Stimulated activated CD4-positive, alpha-beta T cell treated with anti-CD3 and anti-CD28 coated beads, Interleukin-1b, Interleukin-23, amount 100 ng/mL, for 24 hours (primary cell): ENCODE measurements at regions not wholly inside any gene's neighbourhood (a gene's known extent, or its start where the extent isn't known, plus 50 kb on each side); places are given as distances from the start of the nearest gene placed in this dataset.
"Not testable (repeated sequence)": the region's sequence is repeated elsewhere in the genome, so short reads cannot be mapped to it uniquely, and the experiment has no call there.

ENCODE experiments used
- DNase-seq, 4 experiments: peaks; one replicate each; pipeline ENCODE4 v3.0.0-alpha.2; 2020; ENCODE audit warnings: low read depth in 4 of 4, low spot score in 1 of 4

GRCh38 chr12:125861299-125862281 is 796.4 kb downstream of the AACS start:
- no peak for DNase-seq

GRCh38 chr12:125865236-125865635 is 800.0 kb downstream of the AACS start:
- not testable (repeated sequence) for DNase-seq

DNA sequence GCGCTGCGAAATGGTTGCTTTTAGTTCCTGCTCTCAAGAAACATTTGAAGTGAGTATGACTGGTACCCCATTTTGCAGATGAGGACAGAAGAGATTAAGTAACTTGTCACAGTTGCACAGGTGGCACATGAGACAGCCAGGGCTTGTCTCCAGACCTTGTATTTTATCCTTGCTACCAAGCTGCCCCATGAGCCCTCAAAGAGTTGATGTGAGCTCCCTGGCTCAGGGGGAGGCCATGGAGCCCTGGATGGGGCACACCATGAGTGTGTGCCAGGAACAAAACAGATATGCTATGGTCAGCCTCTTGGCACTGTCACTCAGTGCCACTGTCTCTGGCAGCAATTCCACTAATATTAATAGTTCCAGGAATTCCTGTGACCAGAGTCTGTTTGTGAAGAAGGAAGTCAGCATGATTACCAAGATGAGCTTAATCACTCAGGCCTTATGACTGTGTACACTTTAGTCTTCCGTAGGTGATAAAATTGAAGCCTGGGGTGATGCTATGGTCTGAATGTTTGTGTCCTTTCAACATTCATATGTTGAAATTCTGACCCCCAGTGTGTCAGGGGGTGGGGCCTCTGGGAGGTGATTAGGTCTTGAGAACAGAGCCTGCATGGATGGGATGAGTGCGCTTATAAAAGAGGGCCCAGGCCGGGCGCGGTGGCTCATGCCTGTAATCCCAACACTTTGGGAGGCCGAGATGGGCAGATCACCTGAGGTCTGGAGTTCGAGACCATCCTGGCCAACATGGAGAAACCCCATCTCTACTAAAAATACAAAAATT is 806.8 kb downstream of the AACS start:
- no peak for DNase-seq

DNA sequence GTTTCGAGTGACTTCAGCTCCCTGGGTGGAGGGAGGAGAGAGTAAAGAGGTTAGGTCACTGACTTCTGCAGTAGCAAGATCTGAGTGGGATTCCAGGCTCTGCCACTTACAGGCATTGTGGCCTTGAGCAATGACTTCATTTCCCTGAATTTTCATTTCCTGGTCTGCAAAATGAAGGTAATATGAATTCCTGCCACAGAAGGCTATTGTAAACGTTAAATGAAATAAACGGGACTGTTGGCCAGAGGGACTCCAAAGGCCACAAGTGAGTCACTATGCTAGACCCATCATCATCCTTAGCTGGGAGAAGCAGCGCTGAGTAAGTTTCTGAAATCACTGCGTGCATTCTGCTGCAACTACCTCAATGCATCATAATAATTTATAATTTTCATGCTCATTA is 807.8 kb downstream of the AACS start:
- DNase-seq: no peak

DNA sequence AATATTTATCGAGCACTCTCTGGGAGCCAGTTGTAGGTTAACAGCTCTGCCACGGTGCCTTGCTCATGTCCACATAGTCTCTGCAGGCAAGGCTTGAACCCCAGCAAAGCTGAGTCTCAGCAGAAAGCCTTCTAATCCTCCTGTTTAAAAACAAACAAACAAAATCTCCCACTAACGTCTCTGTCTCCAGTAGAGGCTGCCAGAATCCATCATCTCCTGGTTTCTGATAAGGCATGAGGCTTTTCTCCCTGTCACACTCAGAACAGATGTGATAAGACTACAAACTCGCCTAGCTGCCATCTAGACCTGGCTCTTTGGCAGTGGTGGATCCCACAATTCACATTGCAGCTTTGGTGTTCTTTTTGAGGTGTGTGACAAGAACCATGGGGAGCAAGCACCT is 813.2 kb downstream of the AACS start:
- no peak for DNase-seq

- no peak for DNase-seq
Measured at GRCh38 chr12:125882141-125882540, 816.9 kb downstream of the AACS start.

- no peak for DNase-seq
Measured at GRCh38 chr12:125888921-125889320, 823.7 kb downstream of the AACS start.

DNA sequence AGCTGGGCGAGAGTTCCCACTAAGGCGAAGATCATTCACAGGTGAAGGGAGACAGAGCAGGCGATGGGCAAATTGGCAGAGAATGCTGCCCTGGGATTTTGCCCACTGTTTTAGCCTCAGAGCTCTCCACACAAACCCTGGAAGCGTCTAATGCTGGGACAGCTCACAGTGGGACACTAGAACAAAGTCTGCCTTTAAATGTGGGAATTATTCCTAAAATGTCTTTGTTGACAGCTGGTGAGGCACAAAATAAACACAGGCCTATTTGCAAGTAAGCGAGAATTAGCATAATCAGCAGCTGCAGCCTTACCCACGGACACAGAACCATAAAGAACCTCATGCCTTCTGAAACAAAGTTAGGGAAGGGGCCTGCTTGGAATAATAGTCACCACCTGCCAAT is 824.5 kb downstream of the AACS start:
- DNase-seq: no peak

GRCh38 chr12:125890366-125890905 is 825.2 kb downstream of the AACS start:
- DNase-seq: no peak

GRCh38 chr12:125890971-125891370 is 825.7 kb downstream of the AACS start:
- no peak for DNase-seq

DNA sequence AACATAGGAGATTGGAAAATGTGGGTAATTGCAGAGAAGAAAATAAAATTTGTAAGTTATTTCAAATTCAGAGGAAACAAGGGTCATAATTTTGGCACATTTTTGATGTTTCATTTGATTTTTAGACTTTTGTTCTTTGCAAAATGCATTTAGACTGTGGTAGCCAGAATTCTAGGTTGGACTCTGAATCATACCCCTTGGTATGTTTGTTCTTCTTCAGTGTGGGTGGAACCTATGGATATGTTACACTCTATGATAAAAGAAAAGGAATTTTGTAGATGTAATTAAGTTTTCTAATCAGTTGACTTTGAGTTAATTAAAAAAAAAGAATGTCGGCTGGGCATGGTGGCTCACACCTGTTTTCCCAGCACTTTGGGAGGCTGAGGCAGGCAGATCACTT is 827.0 kb downstream of the AACS start:
- no peak for DNase-seq

- DNase-seq: no peak
Measured at GRCh38 chr12:125902991-125903390, 837.8 kb downstream of the AACS start.

DNA sequence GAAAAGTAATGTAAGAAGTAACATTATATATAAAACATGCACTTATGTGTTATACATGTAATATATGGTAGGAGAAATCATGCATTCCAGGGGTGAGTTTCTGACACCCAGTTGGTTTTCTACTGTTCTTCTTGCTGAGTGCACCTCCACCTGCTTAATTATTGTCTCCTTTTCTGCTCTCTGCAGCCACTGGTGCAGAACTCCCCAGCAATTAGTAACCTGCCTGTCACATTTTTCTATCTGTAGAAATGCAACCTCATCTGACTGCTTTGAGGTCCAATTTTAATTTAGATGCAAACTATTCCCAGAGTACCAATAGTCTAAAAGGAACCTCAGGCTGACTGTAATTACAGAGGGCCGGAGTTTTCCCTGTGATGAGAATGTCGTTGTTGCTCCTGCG is 842.1 kb downstream of the AACS start:
- DNase-seq: no peak

DNA sequence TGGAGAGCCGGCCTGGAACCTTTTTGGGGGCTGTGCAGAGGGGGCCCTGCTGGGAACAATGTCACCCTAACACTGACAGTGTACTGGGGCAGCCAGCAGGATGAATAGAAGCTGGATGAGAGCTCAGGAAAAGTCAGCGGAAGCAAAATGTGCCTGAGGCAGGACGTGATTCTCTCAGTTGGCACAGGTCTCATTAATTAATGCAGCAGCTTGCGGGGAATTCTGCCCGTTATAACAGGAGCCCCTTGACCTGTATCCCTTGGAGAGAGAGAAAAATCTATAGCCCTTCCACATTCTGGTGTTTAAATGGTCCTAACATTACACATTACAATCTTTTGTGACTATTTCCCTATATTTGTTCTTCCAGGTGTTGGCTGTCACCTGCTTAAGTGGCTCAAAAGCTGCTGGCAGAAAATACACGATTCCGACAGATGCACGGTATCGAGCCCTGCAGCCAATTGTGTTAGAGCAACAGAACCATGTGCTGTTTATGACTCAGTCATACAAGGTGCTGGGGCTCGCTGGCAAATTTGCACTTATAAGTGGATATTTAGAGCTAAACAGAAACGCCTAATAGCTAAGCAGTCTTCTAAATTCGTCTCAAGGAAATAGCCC is 854.7 kb downstream of the AACS start:
- no peak for DNase-seq

- DNase-seq: no peak
Measured at GRCh38 chr12:125922330-125922729, 857.1 kb downstream of the AACS start.

GRCh38 chr12:125936502-125936901 is 871.3 kb downstream of the AACS start:
- DNase-seq: no peak

GRCh38 chr12:125944446-125944845 is 879.2 kb downstream of the AACS start:
- DNase-seq: no peak

- no peak for DNase-seq
Measured at GRCh38 chr12:125949471-125949870, 884.2 kb downstream of the AACS start.

GRCh38 chr12:125954362-125954761 is 889.1 kb downstream of the AACS start:
- no peak for DNase-seq

- DNase-seq: no peak
Measured at GRCh38 chr12:125956186-125956585, 891.0 kb downstream of the AACS start.

DNA sequence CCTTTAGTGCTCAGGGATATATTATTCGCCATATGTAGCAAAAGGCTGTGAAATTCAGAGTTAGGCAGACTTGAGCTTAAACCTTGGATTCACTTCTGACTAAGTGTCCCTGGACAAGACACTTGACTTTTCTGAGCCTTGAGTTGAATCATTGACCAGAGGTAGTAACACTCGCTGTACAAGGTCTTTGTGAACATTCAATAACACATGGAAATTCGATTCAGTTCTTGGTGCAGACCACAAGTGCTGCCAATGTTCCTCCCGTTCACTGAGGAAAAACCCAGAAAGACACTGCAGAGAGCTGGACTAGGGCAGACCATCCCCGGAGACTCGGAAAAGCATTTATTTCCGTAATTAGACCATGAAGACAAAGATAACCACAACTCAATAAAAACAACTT is 901.4 kb downstream of the AACS start:
- DNase-seq: no peak
